GM12878 (cell line): ENCODE measurements at regions not wholly inside any gene's neighbourhood (a gene's known extent, or its start where the extent isn't known, plus 50 kb on each side); places are given as distances from the start of the nearest gene placed in this dataset.

ENCODE experiments used
- ATAC-seq: fragments of 200-7000 bp; cut with Tn5 transposase; 3 replicates; pipeline ENCODE4 v1.9.1; 2020; ENCODE audit warnings: mild to moderate bottlenecking, moderate library complexity
- BruUV-seq: library from RNA; stranded (reverse); fragments of 400-500 nt; replicated peaks from 2 replicates; lab custom pipeline; 2021; lab: Mats Ljungman, UMichigan
- CTCF ChIA-PET: fragments of 300-600 bp; sonication (Branson Sonifier 250); formaldehyde crosslinking; extraction: SDS; loops from one replicate; lab custom pipeline; 2021; ENCODE audit warnings: inconsistent platforms; lab: Yijun Ruan, JAX
- POLR2A ChIA-PET: fragments of 350-600 bp; formaldehyde crosslinking; extraction: SDS; loops from one replicate; lab custom pipeline; 2021; ENCODE audit warnings: inconsistent platforms; lab: Charles Lee
- RAD21 ChIA-PET: fragments of 300-600 bp; sonication (Branson Sonifier 250); formaldehyde crosslinking; loops from one replicate; lab custom pipeline; 2023; ENCODE audit warnings: antibody characterized with exemption; ENCODE audit not compliant: unreplicated experiment; lab: Charles Lee
- SMC1A ChIA-PET: fragments of 300-600 bp; sonication (Branson Sonifier 250); formaldehyde crosslinking; loops from one replicate; lab custom pipeline; 2023; ENCODE audit not compliant: unreplicated experiment, uncharacterized antibody; lab: Charles Lee
- DNase-seq: peaks from one replicate; pipeline ENCODE4 v3.0.0-alpha.2; 2011; ENCODE audit warnings: low read depth, low spot score
- FAIRE-seq: peaks from 3 replicates; lab custom pipeline; 2011; peaks lifted over from hg19 to GRCh38; lab: Jason Lieb, UNC
- H2AFZ ChIP-seq: 2 replicates; pipeline ENCODE4 v1.6.0; 2011; ENCODE audit warnings: low read depth, low read length, control low read depth; ENCODE audit not compliant: control insufficient read depth
- H3K27ac ChIP-seq: 2 replicates; pipeline ENCODE4 v1.5.1; 2011; ENCODE audit warnings: control low read depth; ENCODE audit not compliant: control insufficient read depth, insufficient read depth
- H3K27me3 ChIP-seq, 2 experiments: replicated peaks in 1 of 2; 2 replicates each; pipeline versions ENCODE4 v1.6.0 to v1.6.1; 2011; ENCODE audit warnings: low read length in 1 of 2; ENCODE audit not compliant: control insufficient read depth in 2 of 2, insufficient read depth in 2 of 2
- H3K36me3 ChIP-seq, 2 experiments: 2 replicates each; pipeline ENCODE4 v1.5.1; 2011; ENCODE audit warnings: low read length in 1 of 2; ENCODE audit not compliant: control insufficient read depth in 2 of 2, insufficient read depth in 2 of 2
- H3K4me1 ChIP-seq: 2 replicates; pipeline ENCODE4 v1.6.1; 2011; ENCODE audit warnings: mild to moderate bottlenecking, low read length, moderate library complexity, mixed read lengths; ENCODE audit not compliant: control insufficient read depth, insufficient read depth
- H3K4me2 ChIP-seq: 2 replicates; pipeline ENCODE4 v1.6.0; 2011; ENCODE audit warnings: control low read depth; ENCODE audit not compliant: control insufficient read depth, insufficient read depth
- H3K4me3 ChIP-seq: fragments of 200-600 bp; sonication (generic); 2 replicates; pipeline ENCODE4 v1.5.1; 2016
- H3K79me2 ChIP-seq: 2 replicates; pipeline ENCODE4 v1.6.0; 2011; ENCODE audit warnings: low read length; ENCODE audit not compliant: control insufficient read depth, insufficient read depth
- H3K9ac ChIP-seq: 2 replicates; pipeline ENCODE4 v1.8.0; 2011; ENCODE audit warnings: low read length, control low read depth, mixed read lengths; ENCODE audit not compliant: control insufficient read depth, insufficient read depth
- H3K9me3 ChIP-seq: replicated peaks from 3 replicates; pipeline ENCODE4 v1.5.1; 2011; ENCODE audit warnings: mild to moderate bottlenecking, low read length; ENCODE audit not compliant: control insufficient read depth, insufficient read depth
- H4K20me1 ChIP-seq: 2 replicates; pipeline ENCODE4 v1.6.0; 2011; ENCODE audit not compliant: control insufficient read depth, insufficient read depth
- CBX3 ChIP-seq: fragments of 200-600 bp; sonication (generic); IDR thresholded peaks from 2 replicates; pipeline ENCODE4 v1.6.1; 2016; ENCODE audit warnings: low read depth, borderline replicate concordance
- CBX5 ChIP-seq: sonication (generic); IDR thresholded peaks from 2 replicates; pipeline ENCODE4 v1.6.1; 2016; ENCODE audit warnings: low read depth, moderate library complexity, mild to moderate bottlenecking, inconsistent platforms
- CHD1 ChIP-seq: IDR thresholded peaks from 2 replicates; pipeline ENCODE4 v1.6.1; 2012; ENCODE audit warnings: low read depth, low read length, improper control_type of control experiment
- CHD2 ChIP-seq: IDR thresholded peaks from 2 replicates; pipeline ENCODE4 v1.6.1; 2011; ENCODE audit warnings: low read depth, low read length, improper control_type of control experiment, borderline replicate concordance
- EZH2 ChIP-seq: IDR thresholded peaks from 2 replicates; pipeline ENCODE4 v1.6.1; 2012; ENCODE audit warnings: low read depth, mild to moderate bottlenecking, control low read depth, inconsistent platforms, low read length, borderline replicate concordance; ENCODE audit not compliant: control insufficient read depth
- JUNB ChIP-seq: IDR thresholded peaks from 2 replicates; pipeline ENCODE4 v1.6.1; 2016; ENCODE audit warnings: antibody characterized with exemption, mild to moderate bottlenecking
- MEF2A ChIP-seq: IDR thresholded peaks from 2 replicates; pipeline ENCODE4 v1.6.1; 2011; ENCODE audit warnings: low read depth, mild to moderate bottlenecking, low read length, moderate library complexity; ENCODE audit not compliant: insufficient read depth
- SPI1 ChIP-seq: IDR thresholded peaks from 2 replicates; pipeline ENCODE4 v1.6.1; 2011; ENCODE audit warnings: low read depth, mild to moderate bottlenecking, low read length, moderate library complexity, borderline replicate concordance; ENCODE audit not compliant: insufficient read depth
- STAT1 ChIP-seq: fragments of 450-650 bp; conservative IDR thresholded peaks from 2 replicates; pipeline ENCODE4 v1.6.1; 2014; ENCODE audit warnings: antibody characterized with exemption, mild to moderate bottlenecking
- WGBS: methylation state at CpG from one replicate; pipeline ENCODE4 v1.1.6; 2016; ENCODE audit warnings: low lambda C conversion rate; ENCODE audit not compliant: insufficient replicate concordance, insufficient coverage; ENCODE audit errors: missing lambda C conversion rate; 5-methylcytosine and 5-hydroxymethylcytosine counted together
- in situ Hi-C: fragments of 300-500 bp; cut with MboI; formaldehyde crosslinking; loops from 9 replicates; pipeline ENCODE4 v1.14.3; 2018; ENCODE audit warnings: mixed read lengths
- intact Hi-C: fragments of 100-400 bp; cut with micrococcal nuclease; formaldehyde crosslinking; loops from one replicate; pipeline ENCODE4 v1.14.2; 2022; ENCODE audit not compliant: unreplicated experiment
- TF ChIP-seq, protein P1 (sequence below): IDR thresholded peaks from 2 replicates; pipeline ENCODE4 v1.6.1; 2012; ENCODE audit warnings: improper control_type of control experiment, low read depth, low read length; ENCODE audit not compliant: insufficient replicate concordance
- TF ChIP-seq, protein P2 (sequence below): fragments of 450-650 bp; IDR thresholded peaks from 2 replicates; pipeline ENCODE4 v1.6.1; 2017; ENCODE audit warnings: mild to moderate bottlenecking, low read depth, inconsistent platforms; ENCODE audit not compliant: poor library complexity, severe bottlenecking
- TF ChIP-seq, protein P3 (sequence below): IDR thresholded peaks from 2 replicates; pipeline ENCODE4 v1.6.1; 2012; ENCODE audit warnings: low read length, inconsistent platforms
- TF ChIP-seq, protein P4 (sequence below): fragments of 450-650 bp; IDR thresholded peaks from 2 replicates; pipeline ENCODE4 v1.6.1; 2017; ENCODE audit warnings: low read depth, mild to moderate bottlenecking, moderate library complexity

DNA sequence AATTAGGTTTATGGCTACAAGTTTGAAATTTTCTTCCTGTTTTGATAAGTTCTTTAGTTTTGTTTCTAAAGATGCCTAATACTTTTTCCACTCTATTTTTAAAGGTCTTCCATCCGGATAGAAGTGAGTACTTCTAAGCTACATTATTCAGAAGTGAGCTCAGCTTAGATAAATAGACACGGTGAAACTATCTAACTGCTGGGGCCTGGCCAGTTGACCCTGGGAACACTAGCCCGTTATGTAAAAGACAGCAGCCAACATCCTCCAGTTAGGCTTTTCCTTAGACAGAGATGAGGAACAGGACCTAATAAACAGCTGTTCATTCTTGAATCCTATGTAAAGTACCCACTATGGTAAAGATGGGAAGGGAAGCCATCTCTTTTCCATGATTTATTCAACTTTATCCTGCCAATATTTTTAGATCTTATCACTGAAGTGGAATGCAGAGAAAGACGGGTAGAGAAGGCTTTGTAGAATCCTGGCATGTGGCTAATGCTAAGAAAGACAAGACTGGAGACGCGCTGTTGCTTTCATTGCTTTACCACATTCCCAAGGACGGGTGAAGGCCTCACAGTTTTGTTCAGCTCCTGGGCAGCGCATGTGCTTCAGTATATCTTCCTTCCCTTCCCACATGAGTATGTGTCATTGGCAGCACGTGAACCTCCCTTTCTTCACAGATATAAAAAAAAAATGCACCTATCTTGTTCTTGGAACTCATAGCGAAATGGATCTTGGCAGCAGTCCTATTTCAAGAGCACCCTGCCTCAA, 340.0 kb upstream of the MEOX2 start:
- Histone ChIP-seq H3K4me3 (no peak overlapping the region), H3K9me3 (no peaks in the 10 kb centered on the region), H2AFZ (no peak overlapping the region), H3K36me3 (no peaks in the 10 kb centered on the region), H3K27ac (no peak overlapping the region), H3K4me1 (no peaks in the 10 kb centered on the region), H3K79me2 (no peaks in the 10 kb centered on the region), H3K9ac (no peak overlapping the region), H4K20me1 (no peaks in the 10 kb centered on the region), H3K4me2 (no peak overlapping the region), H3K27me3 (no peaks in the 10 kb centered on the region)
- ChIA-PET CTCF (interaction anchor here (1.0 kb wide), 1 partner anchor 72 kb away, joined by 3 read pairs; no protein-coding TSS in a partner anchor), POLR2A (no interaction called here), RAD21 (no interaction called here), SMC1A (interaction anchor here (0.6 kb wide), 1 partner anchor 469 kb away, joined by 3 read pairs; no protein-coding TSS in a partner anchor)
- intact Hi-C loops (no loop called here), in situ Hi-C loops (no loop called here)
- no peak for DNase-seq
- no peak for ATAC-seq
- FAIRE-seq = no peak
- no TSS peak for BruUV-seq
- WGBS = 28% methylated on average over 10 of the region's 10 CpGs
- TF ChIP-seq CHD2 (no peak), STAT1 (no peak), MEF2A (no peak), SPI1 (no peak), CBX5 (no peak), CBX3 (no peak), EZH2 (no peak), JUNB (no peak), CHD1 (no peak)
- TF ChIP-seq, protein P1, sequence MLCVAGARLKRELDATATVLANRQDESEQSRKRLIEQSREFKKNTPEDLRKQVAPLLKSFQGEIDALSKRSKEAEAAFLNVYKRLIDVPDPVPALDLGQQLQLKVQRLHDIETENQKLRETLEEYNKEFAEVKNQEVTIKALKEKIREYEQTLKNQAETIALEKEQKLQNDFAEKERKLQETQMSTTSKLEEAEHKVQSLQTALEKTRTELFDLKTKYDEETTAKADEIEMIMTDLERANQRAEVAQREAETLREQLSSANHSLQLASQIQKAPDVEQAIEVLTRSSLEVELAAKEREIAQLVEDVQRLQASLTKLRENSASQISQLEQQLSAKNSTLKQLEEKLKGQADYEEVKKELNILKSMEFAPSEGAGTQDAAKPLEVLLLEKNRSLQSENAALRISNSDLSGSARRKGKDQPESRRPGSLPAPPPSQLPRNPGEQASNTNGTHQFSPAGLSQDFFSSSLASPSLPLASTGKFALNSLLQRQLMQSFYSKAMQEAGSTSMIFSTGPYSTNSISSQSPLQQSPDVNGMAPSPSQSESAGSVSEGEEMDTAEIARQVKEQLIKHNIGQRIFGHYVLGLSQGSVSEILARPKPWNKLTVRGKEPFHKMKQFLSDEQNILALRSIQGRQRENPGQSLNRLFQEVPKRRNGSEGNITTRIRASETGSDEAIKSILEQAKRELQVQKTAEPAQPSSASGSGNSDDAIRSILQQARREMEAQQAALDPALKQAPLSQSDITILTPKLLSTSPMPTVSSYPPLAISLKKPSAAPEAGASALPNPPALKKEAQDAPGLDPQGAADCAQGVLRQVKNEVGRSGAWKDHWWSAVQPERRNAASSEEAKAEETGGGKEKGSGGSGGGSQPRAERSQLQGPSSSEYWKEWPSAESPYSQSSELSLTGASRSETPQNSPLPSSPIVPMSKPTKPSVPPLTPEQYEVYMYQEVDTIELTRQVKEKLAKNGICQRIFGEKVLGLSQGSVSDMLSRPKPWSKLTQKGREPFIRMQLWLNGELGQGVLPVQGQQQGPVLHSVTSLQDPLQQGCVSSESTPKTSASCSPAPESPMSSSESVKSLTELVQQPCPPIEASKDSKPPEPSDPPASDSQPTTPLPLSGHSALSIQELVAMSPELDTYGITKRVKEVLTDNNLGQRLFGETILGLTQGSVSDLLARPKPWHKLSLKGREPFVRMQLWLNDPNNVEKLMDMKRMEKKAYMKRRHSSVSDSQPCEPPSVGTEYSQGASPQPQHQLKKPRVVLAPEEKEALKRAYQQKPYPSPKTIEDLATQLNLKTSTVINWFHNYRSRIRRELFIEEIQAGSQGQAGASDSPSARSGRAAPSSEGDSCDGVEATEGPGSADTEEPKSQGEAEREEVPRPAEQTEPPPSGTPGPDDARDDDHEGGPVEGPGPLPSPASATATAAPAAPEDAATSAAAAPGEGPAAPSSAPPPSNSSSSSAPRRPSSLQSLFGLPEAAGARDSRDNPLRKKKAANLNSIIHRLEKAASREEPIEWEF = no peak
- TF ChIP-seq, protein P2, sequence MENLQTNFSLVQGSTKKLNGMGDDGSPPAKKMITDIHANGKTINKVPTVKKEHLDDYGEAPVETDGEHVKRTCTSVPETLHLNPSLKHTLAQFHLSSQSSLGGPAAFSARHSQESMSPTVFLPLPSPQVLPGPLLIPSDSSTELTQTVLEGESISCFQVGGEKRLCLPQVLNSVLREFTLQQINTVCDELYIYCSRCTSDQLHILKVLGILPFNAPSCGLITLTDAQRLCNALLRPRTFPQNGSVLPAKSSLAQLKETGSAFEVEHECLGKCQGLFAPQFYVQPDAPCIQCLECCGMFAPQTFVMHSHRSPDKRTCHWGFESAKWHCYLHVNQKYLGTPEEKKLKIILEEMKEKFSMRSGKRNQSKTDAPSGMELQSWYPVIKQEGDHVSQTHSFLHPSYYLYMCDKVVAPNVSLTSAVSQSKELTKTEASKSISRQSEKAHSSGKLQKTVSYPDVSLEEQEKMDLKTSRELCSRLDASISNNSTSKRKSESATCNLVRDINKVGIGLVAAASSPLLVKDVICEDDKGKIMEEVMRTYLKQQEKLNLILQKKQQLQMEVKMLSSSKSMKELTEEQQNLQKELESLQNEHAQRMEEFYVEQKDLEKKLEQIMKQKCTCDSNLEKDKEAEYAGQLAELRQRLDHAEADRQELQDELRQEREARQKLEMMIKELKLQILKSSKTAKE = no peak
- TF ChIP-seq, protein P3, sequence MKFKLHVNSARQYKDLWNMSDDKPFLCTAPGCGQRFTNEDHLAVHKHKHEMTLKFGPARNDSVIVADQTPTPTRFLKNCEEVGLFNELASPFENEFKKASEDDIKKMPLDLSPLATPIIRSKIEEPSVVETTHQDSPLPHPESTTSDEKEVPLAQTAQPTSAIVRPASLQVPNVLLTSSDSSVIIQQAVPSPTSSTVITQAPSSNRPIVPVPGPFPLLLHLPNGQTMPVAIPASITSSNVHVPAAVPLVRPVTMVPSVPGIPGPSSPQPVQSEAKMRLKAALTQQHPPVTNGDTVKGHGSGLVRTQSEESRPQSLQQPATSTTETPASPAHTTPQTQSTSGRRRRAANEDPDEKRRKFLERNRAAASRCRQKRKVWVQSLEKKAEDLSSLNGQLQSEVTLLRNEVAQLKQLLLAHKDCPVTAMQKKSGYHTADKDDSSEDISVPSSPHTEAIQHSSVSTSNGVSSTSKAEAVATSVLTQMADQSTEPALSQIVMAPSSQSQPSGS = no peak
- TF ChIP-seq, protein P4, sequence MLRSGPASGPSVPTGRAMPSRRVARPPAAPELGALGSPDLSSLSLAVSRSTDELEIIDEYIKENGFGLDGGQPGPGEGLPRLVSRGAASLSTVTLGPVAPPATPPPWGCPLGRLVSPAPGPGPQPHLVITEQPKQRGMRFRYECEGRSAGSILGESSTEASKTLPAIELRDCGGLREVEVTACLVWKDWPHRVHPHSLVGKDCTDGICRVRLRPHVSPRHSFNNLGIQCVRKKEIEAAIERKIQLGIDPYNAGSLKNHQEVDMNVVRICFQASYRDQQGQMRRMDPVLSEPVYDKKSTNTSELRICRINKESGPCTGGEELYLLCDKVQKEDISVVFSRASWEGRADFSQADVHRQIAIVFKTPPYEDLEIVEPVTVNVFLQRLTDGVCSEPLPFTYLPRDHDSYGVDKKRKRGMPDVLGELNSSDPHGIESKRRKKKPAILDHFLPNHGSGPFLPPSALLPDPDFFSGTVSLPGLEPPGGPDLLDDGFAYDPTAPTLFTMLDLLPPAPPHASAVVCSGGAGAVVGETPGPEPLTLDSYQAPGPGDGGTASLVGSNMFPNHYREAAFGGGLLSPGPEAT = no peak
